Spleen (tissue), 11 donors: ENCODE measurements at regions not wholly inside any gene's neighbourhood (a gene's known extent, or its start where the extent isn't known, plus 50 kb on each side); places are given as distances from the start of the nearest gene placed in this dataset.

Experiments
- DNase-seq: peaks from one replicate; pipeline ENCODE4 v3.0.0-alpha.2; 2020
- H3K27ac ChIP-seq, 8 donors: fragments of 200-600 bp; sonication (generic) in 7 of 8; 1 replicate in 4 of 8; 2 replicates in 4 of 8; pipeline versions ENCODE4 v1.5.0 to v1.8.0; 2016 to 2021; ENCODE audit warnings: inconsistent platforms in 4 of 8, mild to moderate bottlenecking in 4 of 8, moderate library complexity in 1 of 8
- H3K27me3 ChIP-seq, 7 donors: fragments of 200-600 bp; sonication (generic) in 6 of 7; replicated peaks in 1 of 7; 1 replicate in 4 of 7; 2 replicates in 3 of 7; pipeline versions ENCODE4 v1.5.0 to v1.8.0; 2016 to 2021; ENCODE audit warnings: inconsistent platforms in 3 of 7, mild to moderate bottlenecking in 1 of 7
- H3K36me3 ChIP-seq, 6 donors: fragments of 200-600 bp; sonication (generic) in 5 of 6; 1 replicate in 4 of 6; 2 replicates in 2 of 6; pipeline versions ENCODE4 v1.5.0 to v1.8.0; 2016 to 2021; ENCODE audit warnings: inconsistent platforms in 2 of 6
- H3K4me1 ChIP-seq, 6 donors: fragments of 200-600 bp; sonication (generic) in 5 of 6; 1 replicate in 3 of 6; 2 replicates in 3 of 6; pipeline versions ENCODE4 v1.5.0 to v1.8.0; 2016 to 2021; ENCODE audit warnings: inconsistent platforms in 3 of 6
- H3K4me3 ChIP-seq, 8 donors: fragments of 200-600 bp; sonication (generic) in 7 of 8; 1 replicate in 4 of 8; 2 replicates in 4 of 8; pipeline versions ENCODE4 v1.5.0 to v1.8.0; 2016 to 2021; ENCODE audit warnings: inconsistent platforms in 4 of 8, mild to moderate bottlenecking in 4 of 8, moderate library complexity in 2 of 8
- H3K9me3 ChIP-seq, 8 donors: fragments of 200-600 bp; sonication (generic) in 7 of 8; 1 replicate in 4 of 8; 2 replicates in 4 of 8; pipeline versions ENCODE4 v1.5.0 to v1.8.0; 2016 to 2021; ENCODE audit warnings: inconsistent platforms in 4 of 8
- CTCF ChIP-seq, 11 experiments: fragments of 200-600 bp in 7 of 11; fragments of 450-650 bp in 4 of 11; sonication (generic) in 4 of 11; IDR thresholded peaks in 8 of 11; conservative IDR thresholded peaks in 3 of 11; 1 replicate in 7 of 11; 2 replicates in 4 of 11; pipeline versions ENCODE4 v1.4.0 to v1.8.0; 2016 to 2021; ENCODE audit warnings: antibody characterized with exemption in 11 of 11, inconsistent platforms in 4 of 11, mild to moderate bottlenecking in 1 of 11
- POLR2A ChIP-seq, 3 donors: fragments of 450-650 bp; IDR thresholded peaks; one replicate each; pipeline ENCODE4 v1.5.1; 2017; ENCODE audit warnings: antibody characterized with exemption in 3 of 3, mild to moderate bottlenecking in 1 of 3
- POLR2AphosphoS5 ChIP-seq, 3 donors: sonication (generic); formaldehyde crosslinking; IDR thresholded peaks; one replicate each; pipeline ENCODE4 v1.5.1; 2017; ENCODE audit warnings: antibody characterized with exemption in 3 of 3
- WGBS, 5 donors: extraction: QIAGEN DNeasy Blood & Tissue Kit in 3 of 5; methylation state at CpG; one replicate each; pipeline versions ENCODE4 v1.1.5 to v1.1.7; 2013 to 2018; 5-methylcytosine and 5-hydroxymethylcytosine counted together
- intact Hi-C: fragments of 100-400 bp; cut with DNase I; formaldehyde crosslinking; loops from one replicate; pipeline ENCODE4 v1.15.0; 2023; ENCODE audit warnings: low total_unique reads
- donor health status: healthy with polysubstance abuse.
- donor health status: DM: no; HTN: no; CAD: no; lungs with moderate emphysema.
- donor health status: DM: no; HTN: no; CAD: no.
- donor health status: Bipolar disorder and iron deficiency.
- donor health status: healthy.
- donor health status: DM: no; HTN: no; CAD: no.
- donor health status: DM: yes; HTN: yes; CAD: no.

GRCh38 chr5:123264394-123264793 lies 158.8 kb downstream of the CEP120 start:
- Histone ChIP-seq H3K4me3 (no peak overlapping the region), H3K27ac (no peak overlapping the region), H3K4me1 (no peaks in the 10 kb centered on the region), H3K9me3 (no peaks in the 10 kb centered on the region), H3K27me3 (peaks cover 0 to under 1% (median 0%) of the 10 kb centered on the region in 7 donors), H3K36me3 (no peaks in the 10 kb centered on the region)
- 70 to 77% (median 73%) methylated on average over 2 of the region's 2 CpGs for WGBS, 5 donors
- no peak for DNase-seq
- intact Hi-C loops = no loop called here
- TF ChIP-seq POLR2AphosphoS5 (IDR thresholded peaks at IDR 0.05) (no peak), CTCF (IDR thresholded peaks at IDR 0.05 in 8 of 11, conservative IDR thresholded peaks at IDR 0.05 in 3 of 11) (no peak), POLR2A (IDR thresholded peaks at IDR 0.05) (no peak)

DNA sequence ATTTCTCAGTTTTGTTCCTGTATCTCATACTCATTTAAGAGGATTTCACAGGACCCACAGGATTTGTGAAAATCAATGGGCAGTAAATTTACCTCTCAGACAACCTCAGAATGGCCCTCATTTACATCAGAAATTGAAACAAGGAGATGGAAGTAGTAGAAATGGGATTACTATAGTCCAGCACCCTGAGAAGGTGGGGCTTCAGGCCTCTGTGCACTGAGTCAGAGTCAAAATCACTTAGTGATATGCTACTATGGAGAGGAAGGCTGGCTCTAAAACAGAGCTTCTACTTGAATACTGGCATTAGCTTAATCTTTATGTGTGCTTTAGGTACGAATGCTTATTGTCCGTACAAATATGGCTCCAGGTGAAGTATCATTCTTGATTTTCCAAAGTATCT lies 159.3 kb downstream of the CEP120 start:
- no peak for DNase-seq
- no peak for TF ChIP-seq POLR2AphosphoS5 (IDR thresholded peaks at IDR 0.05)
- TF ChIP-seq POLR2A (IDR thresholded peaks at IDR 0.05) = no peak
- TF ChIP-seq CTCF (IDR thresholded peaks at IDR 0.05 in 8 of 11, conservative IDR thresholded peaks at IDR 0.05 in 3 of 11) = no peak
- no peak overlapping the region for H3K27ac ChIP-seq
- no peaks in the 10 kb centered on the region for H3K4me1 ChIP-seq
- H3K27me3 ChIP-seq = peaks cover 0 to 6% (median 0%) of the 10 kb centered on the region in 7 donors
- H3K9me3 ChIP-seq = peaks cover 0 to 4% (median 0%) of the 10 kb centered on the region in 8 donors
- intact Hi-C loops = no loop called here
- WGBS, 5 donors = 85 to 96% (median 90%) methylated on average over 2 of the region's 2 CpGs
- no peaks in the 10 kb centered on the region for H3K36me3 ChIP-seq
- no peak overlapping the region for H3K4me3 ChIP-seq

GRCh38 chr5:123262216-123262823 lies 160.9 kb downstream of the CEP120 start:
- intact Hi-C loops = no loop called here
- Histone ChIP-seq H3K9me3 (peaks cover 0 to 20% (median under 1%) of the 10 kb centered on the region in 8 donors), H3K27me3 (peaks cover 0 to 15% (median 0%) of the 10 kb centered on the region in 7 donors), H3K4me3 (no peak overlapping the region), H3K27ac (no peak overlapping the region), H3K36me3 (no peaks in the 10 kb centered on the region), H3K4me1 (no peaks in the 10 kb centered on the region)
- no peak for TF ChIP-seq POLR2A (IDR thresholded peaks at IDR 0.05)
- TF ChIP-seq CTCF (IDR thresholded peaks at IDR 0.05 in 8 of 11, conservative IDR thresholded peaks at IDR 0.05 in 3 of 11) = no peak
- TF ChIP-seq POLR2AphosphoS5 (IDR thresholded peaks at IDR 0.05) = no peak
- 73 to 80% (median 77%) methylated on average over 7 of the region's 7 CpGs for WGBS, 5 donors
- DNase-seq = no peak

DNA sequence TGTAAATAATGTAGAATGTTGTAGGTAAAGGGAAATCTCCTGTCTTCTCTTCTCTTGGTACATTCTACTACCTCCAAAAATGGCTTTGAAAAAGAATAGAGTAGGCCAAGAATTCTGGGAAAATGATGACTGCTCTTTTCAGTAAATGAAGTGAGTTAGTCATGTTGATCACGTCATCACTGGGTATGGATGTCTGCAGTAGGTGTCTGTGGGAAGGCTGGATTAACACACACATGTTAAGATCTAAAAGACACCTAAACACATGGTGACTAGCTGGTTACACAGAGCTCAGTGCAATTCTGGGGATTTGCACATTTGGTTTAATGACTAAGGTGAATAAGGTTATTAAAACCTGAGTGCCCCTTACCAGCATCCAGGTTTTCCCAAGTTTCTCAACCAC lies 161.5 kb downstream of the CEP120 start:
- intact Hi-C loops = no loop called here
- no peak for TF ChIP-seq POLR2A (IDR thresholded peaks at IDR 0.05)
- no peak for TF ChIP-seq POLR2AphosphoS5 (IDR thresholded peaks at IDR 0.05)
- no peak for TF ChIP-seq CTCF (IDR thresholded peaks at IDR 0.05 in 8 of 11, conservative IDR thresholded peaks at IDR 0.05 in 3 of 11)
- WGBS, 5 donors = 75 to 97% (median 83%) methylated on average over 1 of the region's 1 CpG
- H3K36me3 ChIP-seq = no peaks in the 10 kb centered on the region
- peaks cover 0 to 15% (median 0%) of the 10 kb centered on the region in 7 donors for H3K27me3 ChIP-seq
- peaks cover 0 to 26% (median 4%) of the 10 kb centered on the region in 8 donors for H3K9me3 ChIP-seq
- no peak overlapping the region for H3K4me3 ChIP-seq
- H3K4me1 ChIP-seq = no peaks in the 10 kb centered on the region
- H3K27ac ChIP-seq = no peak overlapping the region
- DNase-seq = no peak
